H1 (cell line): ENCODE measurements at regions not wholly inside any gene's neighbourhood (a gene's known extent, or its start where the extent isn't known, plus 50 kb on each side); places are given as distances from the start of the nearest gene placed in this dataset.

Source experiments
- CTCF ChIA-PET: fragments of 300-600 bp; sonication (Branson Sonifier 250); formaldehyde crosslinking; loops from one replicate; lab custom pipeline; 2021; ENCODE audit not compliant: partially characterized antibody; lab: Charles Lee
- POLR2A ChIA-PET: fragments of 300-600 bp; sonication (Branson Sonifier 250); formaldehyde crosslinking; loops from one replicate; lab custom pipeline; 2021; ENCODE audit warnings: inconsistent platforms; ENCODE audit not compliant: partially characterized antibody; lab: Charles Lee
- DNase-seq, 2 experiments: peaks; one replicate each; pipeline versions ENCODE4 v3.0.0 to v3.0.0-alpha.2; 2010 to 2022; ENCODE audit warnings: low spot score in 2 of 2, low read depth in 1 of 2, mixed read lengths in 1 of 2
- FAIRE-seq: peaks from 2 replicates; lab custom pipeline; 2011; peaks lifted over from hg19 to GRCh38; lab: Jason Lieb, UNC
- H2AFZ ChIP-seq: 2 replicates; pipeline ENCODE4 v1.8.1; 2012; ENCODE audit warnings: low read length, inconsistent platforms
- H2AK5ac ChIP-seq: 2 replicates; pipeline ENCODE4 v1.6.1; 2013; ENCODE audit warnings: low read depth, low read length
- H2BK120ac ChIP-seq: replicated peaks from 2 replicates; pipeline ENCODE3; 2013; ENCODE audit warnings: low read depth, low read length, inconsistent platforms
- H2BK12ac ChIP-seq: 2 replicates; pipeline ENCODE4 v1.6.1; 2013; ENCODE audit warnings: low read depth, low read length
- H2BK15ac ChIP-seq: 2 replicates; pipeline ENCODE4 v1.6.1; 2013; ENCODE audit warnings: low read length
- H2BK20ac ChIP-seq: 2 replicates; pipeline ENCODE4 v1.6.1; 2013; ENCODE audit warnings: low read length
- H2BK5ac ChIP-seq: 2 replicates; pipeline ENCODE4 v1.6.1; 2013; ENCODE audit warnings: low read depth, low read length
- H3K14ac ChIP-seq: 2 replicates; pipeline ENCODE4 v1.6.1; 2013; ENCODE audit warnings: inconsistent platforms; ENCODE audit not compliant: insufficient read length
- H3K18ac ChIP-seq: 2 replicates; pipeline ENCODE4 v1.6.1; 2013; ENCODE audit warnings: low read length; ENCODE audit errors: extremely low read depth
- H3K23ac ChIP-seq: 2 replicates; pipeline ENCODE4 v1.6.1; 2013; ENCODE audit warnings: inconsistent platforms; ENCODE audit not compliant: insufficient read length
- H3K23me2 ChIP-seq: 2 replicates; pipeline ENCODE4 v1.6.1; 2013; ENCODE audit warnings: low read depth, low read length
- H3K27ac ChIP-seq: 2 replicates; pipeline ENCODE4 v1.6.1; 2011; ENCODE audit warnings: low read depth, low read length, inconsistent platforms
- H3K27me3 ChIP-seq, 4 experiments: replicated peaks in 1 of 4; 1 replicate in 1 of 4; 2 replicates in 3 of 4; pipeline versions ENCODE4 v1.6.1 to v1.8.1; 2011 to 2013; ENCODE audit warnings: low read length in 3 of 4, mild to moderate bottlenecking in 3 of 4, inconsistent platforms in 2 of 4, mixed read lengths in 2 of 4, moderate library complexity in 1 of 4; ENCODE audit not compliant: control insufficient read depth in 3 of 4, insufficient read depth in 3 of 4; ENCODE audit errors: extremely low read depth in 1 of 4
- H3K36me3 ChIP-seq, 4 experiments: 2 replicates each; pipeline versions ENCODE4 v1.6.1 to v1.8.1; 2011 to 2013; ENCODE audit warnings: mild to moderate bottlenecking in 4 of 4, low read length in 3 of 4, moderate library complexity in 2 of 4, control low read depth in 1 of 4, inconsistent platforms in 1 of 4; ENCODE audit not compliant: insufficient read depth in 4 of 4, control insufficient read depth in 2 of 4
- H3K4ac ChIP-seq: replicated peaks from 2 replicates; pipeline ENCODE3; 2013; ENCODE audit warnings: low read length, low read depth, mixed read lengths, inconsistent platforms; ENCODE audit not compliant: insufficient read length
- H3K4me1 ChIP-seq, 4 experiments: replicated peaks in 1 of 4; 1 replicate in 1 of 4; 2 replicates in 3 of 4; pipeline versions ENCODE4 v1.6.1 to v1.8.1; 2011 to 2013; ENCODE audit warnings: low read length in 3 of 4, inconsistent platforms in 2 of 4, mixed read lengths in 1 of 4; ENCODE audit not compliant: insufficient read depth in 4 of 4, control insufficient read depth in 3 of 4
- H3K4me2 ChIP-seq, 2 experiments: 2 replicates each; pipeline versions ENCODE4 v1.6.1 to v1.8.1; 2011 to 2013; ENCODE audit warnings: low read depth in 2 of 2, low read length in 2 of 2, control low read depth in 1 of 2, inconsistent platforms in 1 of 2, mild to moderate bottlenecking in 1 of 2; ENCODE audit not compliant: insufficient read depth in 1 of 2
- H3K4me3 ChIP-seq, 4 experiments: fragments of 200-600, 300-600 bp in 1 of 4; sonication (generic), shearing (Covaris generic), sonication (Bioruptor Twin) in 1 of 4; 2 replicates each; pipeline versions ENCODE4 v1.5.1 to v1.8.1; 2011 to 2016; ENCODE audit warnings: low read length in 4 of 4, low read depth in 3 of 4, control low read depth in 2 of 4, inconsistent platforms in 2 of 4, mild to moderate bottlenecking in 2 of 4, mixed read lengths in 1 of 4, moderate library complexity in 1 of 4; ENCODE audit not compliant: insufficient read depth in 2 of 4; ENCODE audit errors: extremely low read depth in 1 of 4
- H3K56ac ChIP-seq: replicated peaks from 2 replicates; pipeline ENCODE3; 2013; ENCODE audit warnings: low read depth, mild to moderate bottlenecking, mixed read lengths, low read length, inconsistent platforms; ENCODE audit not compliant: insufficient read length
- H3K79me1 ChIP-seq: 2 replicates; pipeline ENCODE4 v1.6.1; 2013; ENCODE audit warnings: low read depth, low read length, control low read depth
- H3K79me2 ChIP-seq, 2 experiments: 2 replicates each; pipeline versions ENCODE4 v1.6.1 to v1.8.1; 2012 to 2013; ENCODE audit warnings: low read length in 2 of 2, mild to moderate bottlenecking in 2 of 2, inconsistent platforms in 1 of 2; ENCODE audit not compliant: insufficient read depth in 2 of 2, control insufficient read depth in 1 of 2
- H3K9ac ChIP-seq, 4 experiments: replicated peaks in 1 of 4; 1 replicate in 1 of 4; 2 replicates in 3 of 4; pipeline versions ENCODE4 v1.6.1 to v1.8.1; 2011 to 2013; ENCODE audit warnings: low read depth in 3 of 4, low read length in 3 of 4, control low read depth in 2 of 4, mild to moderate bottlenecking in 2 of 4, moderate library complexity in 2 of 4, inconsistent platforms in 1 of 4; ENCODE audit errors: extremely low read depth in 1 of 4
- H3K9me3 ChIP-seq, 2 experiments: 2 replicates each; pipeline versions ENCODE4 v1.6.1 to v1.8.1; 2012 to 2013; ENCODE audit warnings: mild to moderate bottlenecking in 2 of 2, moderate library complexity in 2 of 2, control low read depth in 1 of 2, inconsistent platforms in 1 of 2, low read depth in 1 of 2, low read length in 1 of 2, mixed read lengths in 1 of 2; ENCODE audit not compliant: insufficient read depth in 2 of 2
- H4K20me1 ChIP-seq, 2 experiments: replicated peaks in 1 of 2; 2 replicates each; pipeline versions ENCODE3 to v1.8.1; 2011 to 2013; ENCODE audit warnings: inconsistent platforms in 2 of 2, low read length in 2 of 2, mild to moderate bottlenecking in 1 of 2; ENCODE audit not compliant: insufficient read depth in 2 of 2, control insufficient read depth in 1 of 2
- H4K5ac ChIP-seq: 2 replicates; pipeline ENCODE4 v1.6.1; 2013; ENCODE audit warnings: low read length, low read depth, mixed read lengths, inconsistent platforms; ENCODE audit not compliant: insufficient read length
- H4K8ac ChIP-seq: 2 replicates; pipeline ENCODE4 v1.8.0; 2013; ENCODE audit warnings: mild to moderate bottlenecking, moderate library complexity, low read length, inconsistent platforms; ENCODE audit not compliant: insufficient read depth; ENCODE audit errors: extremely low read depth
- H4K91ac ChIP-seq: replicated peaks from 2 replicates; pipeline ENCODE3; 2013; ENCODE audit warnings: low read length, mixed read lengths, inconsistent platforms; ENCODE audit not compliant: insufficient read length
- WGBS, 2 experiments: shearing (Covaris generic) in 1 of 2; methylation state at CpG; one replicate each; pipeline versions ENCODE4 v1.1.6 to v1.1.7; 2013 to 2015; ENCODE audit warnings: low lambda C conversion rate in 2 of 2, mixed read lengths in 2 of 2, inconsistent platforms in 1 of 2, low coverage in 1 of 2, missing lambda C conversion rate in 1 of 2; ENCODE audit not compliant: insufficient replicate concordance in 2 of 2, insufficient coverage in 1 of 2, insufficient read length in 1 of 2; ENCODE audit errors: extremely low coverage in 1 of 2, missing lambda C conversion rate in 1 of 2; 5-methylcytosine and 5-hydroxymethylcytosine counted together
- TF ChIP-seq, protein P1 (sequence below): fragments of 300-600 bp; sonication (generic); IDR thresholded peaks from 2 replicates; pipeline ENCODE4 v1.7.1; 2012; ENCODE audit warnings: low read length, moderate library complexity, mild to moderate bottlenecking, inconsistent platforms; ENCODE audit not compliant: insufficient replicate concordance

DNA sequence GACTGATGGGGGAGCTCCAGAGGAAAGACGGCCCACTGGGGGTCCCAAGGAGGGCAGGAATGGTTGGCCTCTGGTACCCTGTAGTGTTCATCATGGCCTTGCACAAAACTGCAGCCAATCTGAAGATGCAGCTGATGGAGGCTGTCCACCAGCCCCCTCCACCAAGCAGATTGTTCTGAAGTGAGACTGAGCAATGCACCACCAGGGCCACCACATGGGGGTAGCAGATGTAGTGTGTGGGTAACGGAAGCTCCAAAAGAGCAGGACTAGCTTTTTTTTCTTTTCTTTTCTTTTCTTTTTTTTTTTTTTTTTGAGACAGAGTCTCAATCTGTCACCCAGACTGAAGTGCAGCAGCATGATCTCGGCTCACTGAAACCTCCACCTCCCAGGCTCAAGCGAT, 181.0 kb upstream of the MYLIP start:
- Histone ChIP-seq H2AK5ac (no peak overlapping the region), H3K4ac (no peak overlapping the region), H4K5ac (no peak overlapping the region), H2BK12ac (no peak overlapping the region), H3K18ac (no peak overlapping the region), H2AFZ (no peak overlapping the region), H3K23me2 (no peaks in the 10 kb centered on the region), H3K23ac (no peak overlapping the region), H3K27ac (no peak overlapping the region), H2BK20ac (no peak overlapping the region), H4K8ac (no peak overlapping the region), H3K4me3 (no peak overlapping the region), H2BK15ac (no peak overlapping the region), H3K56ac (no peak overlapping the region), H2BK120ac (no peak overlapping the region), H3K36me3 (no peaks in the 10 kb centered on the region), H3K4me2 (no peak overlapping the region), H4K20me1 (no peaks in the 10 kb centered on the region), H3K79me2 (no peaks in the 10 kb centered on the region), H4K91ac (no peak overlapping the region), H3K79me1 (no peaks in the 10 kb centered on the region), H3K9ac (no peak overlapping the region), H3K27me3 (no peaks in the 10 kb centered on the region), H3K4me1 (peaks cover 2 to 11% (median 6%) of the 10 kb centered on the region in 4 experiments; a peak in 5 of 7 replicates), H3K14ac (no peak overlapping the region), H2BK5ac (no peak overlapping the region), H3K9me3 (no peaks in the 10 kb centered on the region)
- FAIRE-seq, result no peak
- CTCF ChIA-PET, result no interaction called here
- DNase-seq, result no peak
- 98% methylated on average over 4 of the region's 4 CpGs; no CpG with 5 or more reads in 1 of the 2 experiments for WGBS, 2 experiments
- POLR2A ChIA-PET, result no interaction called here
- TF ChIP-seq, protein P1, sequence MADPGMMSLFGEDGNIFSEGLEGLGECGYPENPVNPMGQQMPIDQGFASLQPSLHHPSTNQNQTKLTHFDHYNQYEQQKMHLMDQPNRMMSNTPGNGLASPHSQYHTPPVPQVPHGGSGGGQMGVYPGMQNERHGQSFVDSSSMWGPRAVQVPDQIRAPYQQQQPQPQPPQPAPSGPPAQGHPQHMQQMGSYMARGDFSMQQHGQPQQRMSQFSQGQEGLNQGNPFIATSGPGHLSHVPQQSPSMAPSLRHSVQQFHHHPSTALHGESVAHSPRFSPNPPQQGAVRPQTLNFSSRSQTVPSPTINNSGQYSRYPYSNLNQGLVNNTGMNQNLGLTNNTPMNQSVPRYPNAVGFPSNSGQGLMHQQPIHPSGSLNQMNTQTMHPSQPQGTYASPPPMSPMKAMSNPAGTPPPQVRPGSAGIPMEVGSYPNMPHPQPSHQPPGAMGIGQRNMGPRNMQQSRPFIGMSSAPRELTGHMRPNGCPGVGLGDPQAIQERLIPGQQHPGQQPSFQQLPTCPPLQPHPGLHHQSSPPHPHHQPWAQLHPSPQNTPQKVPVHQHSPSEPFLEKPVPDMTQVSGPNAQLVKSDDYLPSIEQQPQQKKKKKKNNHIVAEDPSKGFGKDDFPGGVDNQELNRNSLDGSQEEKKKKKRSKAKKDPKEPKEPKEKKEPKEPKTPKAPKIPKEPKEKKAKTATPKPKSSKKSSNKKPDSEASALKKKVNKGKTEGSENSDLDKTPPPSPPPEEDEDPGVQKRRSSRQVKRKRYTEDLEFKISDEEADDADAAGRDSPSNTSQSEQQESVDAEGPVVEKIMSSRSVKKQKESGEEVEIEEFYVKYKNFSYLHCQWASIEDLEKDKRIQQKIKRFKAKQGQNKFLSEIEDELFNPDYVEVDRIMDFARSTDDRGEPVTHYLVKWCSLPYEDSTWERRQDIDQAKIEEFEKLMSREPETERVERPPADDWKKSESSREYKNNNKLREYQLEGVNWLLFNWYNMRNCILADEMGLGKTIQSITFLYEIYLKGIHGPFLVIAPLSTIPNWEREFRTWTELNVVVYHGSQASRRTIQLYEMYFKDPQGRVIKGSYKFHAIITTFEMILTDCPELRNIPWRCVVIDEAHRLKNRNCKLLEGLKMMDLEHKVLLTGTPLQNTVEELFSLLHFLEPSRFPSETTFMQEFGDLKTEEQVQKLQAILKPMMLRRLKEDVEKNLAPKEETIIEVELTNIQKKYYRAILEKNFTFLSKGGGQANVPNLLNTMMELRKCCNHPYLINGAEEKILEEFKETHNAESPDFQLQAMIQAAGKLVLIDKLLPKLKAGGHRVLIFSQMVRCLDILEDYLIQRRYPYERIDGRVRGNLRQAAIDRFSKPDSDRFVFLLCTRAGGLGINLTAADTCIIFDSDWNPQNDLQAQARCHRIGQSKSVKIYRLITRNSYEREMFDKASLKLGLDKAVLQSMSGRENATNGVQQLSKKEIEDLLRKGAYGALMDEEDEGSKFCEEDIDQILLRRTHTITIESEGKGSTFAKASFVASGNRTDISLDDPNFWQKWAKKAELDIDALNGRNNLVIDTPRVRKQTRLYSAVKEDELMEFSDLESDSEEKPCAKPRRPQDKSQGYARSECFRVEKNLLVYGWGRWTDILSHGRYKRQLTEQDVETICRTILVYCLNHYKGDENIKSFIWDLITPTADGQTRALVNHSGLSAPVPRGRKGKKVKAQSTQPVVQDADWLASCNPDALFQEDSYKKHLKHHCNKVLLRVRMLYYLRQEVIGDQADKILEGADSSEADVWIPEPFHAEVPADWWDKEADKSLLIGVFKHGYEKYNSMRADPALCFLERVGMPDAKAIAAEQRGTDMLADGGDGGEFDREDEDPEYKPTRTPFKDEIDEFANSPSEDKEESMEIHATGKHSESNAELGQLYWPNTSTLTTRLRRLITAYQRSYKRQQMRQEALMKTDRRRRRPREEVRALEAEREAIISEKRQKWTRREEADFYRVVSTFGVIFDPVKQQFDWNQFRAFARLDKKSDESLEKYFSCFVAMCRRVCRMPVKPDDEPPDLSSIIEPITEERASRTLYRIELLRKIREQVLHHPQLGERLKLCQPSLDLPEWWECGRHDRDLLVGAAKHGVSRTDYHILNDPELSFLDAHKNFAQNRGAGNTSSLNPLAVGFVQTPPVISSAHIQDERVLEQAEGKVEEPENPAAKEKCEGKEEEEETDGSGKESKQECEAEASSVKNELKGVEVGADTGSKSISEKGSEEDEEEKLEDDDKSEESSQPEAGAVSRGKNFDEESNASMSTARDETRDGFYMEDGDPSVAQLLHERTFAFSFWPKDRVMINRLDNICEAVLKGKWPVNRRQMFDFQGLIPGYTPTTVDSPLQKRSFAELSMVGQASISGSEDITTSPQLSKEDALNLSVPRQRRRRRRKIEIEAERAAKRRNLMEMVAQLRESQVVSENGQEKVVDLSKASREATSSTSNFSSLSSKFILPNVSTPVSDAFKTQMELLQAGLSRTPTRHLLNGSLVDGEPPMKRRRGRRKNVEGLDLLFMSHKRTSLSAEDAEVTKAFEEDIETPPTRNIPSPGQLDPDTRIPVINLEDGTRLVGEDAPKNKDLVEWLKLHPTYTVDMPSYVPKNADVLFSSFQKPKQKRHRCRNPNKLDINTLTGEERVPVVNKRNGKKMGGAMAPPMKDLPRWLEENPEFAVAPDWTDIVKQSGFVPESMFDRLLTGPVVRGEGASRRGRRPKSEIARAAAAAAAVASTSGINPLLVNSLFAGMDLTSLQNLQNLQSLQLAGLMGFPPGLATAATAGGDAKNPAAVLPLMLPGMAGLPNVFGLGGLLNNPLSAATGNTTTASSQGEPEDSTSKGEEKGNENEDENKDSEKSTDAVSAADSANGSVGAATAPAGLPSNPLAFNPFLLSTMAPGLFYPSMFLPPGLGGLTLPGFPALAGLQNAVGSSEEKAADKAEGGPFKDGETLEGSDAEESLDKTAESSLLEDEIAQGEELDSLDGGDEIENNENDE, result no peak
